GM12864 (cell line): ENCODE measurements at regions not wholly inside any gene's neighbourhood (a gene's known extent, or its start where the extent isn't known, plus 50 kb on each side); places are given as distances from the start of the nearest gene placed in this dataset.

Source experiments
- DNase-seq: peaks from one replicate; pipeline ENCODE4 v3.0.0-alpha.2; 2011; ENCODE audit warnings: low read depth
- H3K4me3 ChIP-seq: 2 replicates; pipeline ENCODE4 v1.5.1; 2011; ENCODE audit warnings: mild to moderate bottlenecking, low read depth, low read length, control low read depth
- TF ChIP-seq, protein P1 (sequence below): IDR thresholded peaks from 2 replicates; pipeline ENCODE4 v1.5.1; 2011; ENCODE audit warnings: low read depth, mild to moderate bottlenecking, moderate library complexity, low read length, control low read depth, inconsistent platforms; ENCODE audit errors: missing control alignments

DNA sequence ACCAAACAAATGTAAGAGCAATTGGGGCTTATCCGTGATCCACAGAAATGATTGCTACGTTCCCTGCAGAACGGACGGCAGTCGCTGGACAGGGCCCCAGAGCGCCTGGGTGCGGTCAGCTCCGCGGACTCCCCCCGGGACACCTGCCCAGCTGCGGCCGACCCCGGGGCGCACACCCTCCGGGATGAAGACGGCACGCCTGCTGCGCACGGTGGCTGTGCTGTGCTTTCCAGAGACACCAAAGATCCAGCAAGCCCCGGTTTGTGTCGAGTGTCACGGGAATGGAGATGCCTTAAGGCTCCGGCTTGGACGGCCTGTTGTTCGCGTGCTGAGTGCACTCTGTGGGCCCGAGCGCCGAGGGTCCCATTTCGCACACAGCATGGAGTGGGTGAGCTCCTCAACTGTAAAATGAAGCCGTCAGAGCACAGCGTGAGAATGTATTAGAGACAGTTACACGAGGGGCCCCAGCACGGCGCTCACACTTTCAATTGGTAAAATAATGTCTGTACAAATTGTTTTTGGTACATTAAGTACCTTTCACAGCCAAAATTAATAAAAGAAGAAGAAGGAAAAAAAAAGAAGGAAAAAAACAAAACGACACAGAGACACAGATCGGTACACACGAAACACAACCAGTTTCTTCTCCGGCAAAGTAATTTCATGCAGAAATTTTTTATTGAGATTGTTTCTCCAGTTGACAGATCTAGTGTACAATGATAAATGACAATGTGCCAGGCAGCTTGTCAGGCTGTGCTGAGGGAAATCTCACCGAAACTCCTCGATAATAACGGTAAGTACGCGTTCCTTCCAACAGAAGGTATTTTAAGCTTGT is 615.8 kb upstream of the SALL3 start:
- DNase-seq, result no peak
- no peak overlapping the region for H3K4me3 ChIP-seq
- TF ChIP-seq, protein P1, sequence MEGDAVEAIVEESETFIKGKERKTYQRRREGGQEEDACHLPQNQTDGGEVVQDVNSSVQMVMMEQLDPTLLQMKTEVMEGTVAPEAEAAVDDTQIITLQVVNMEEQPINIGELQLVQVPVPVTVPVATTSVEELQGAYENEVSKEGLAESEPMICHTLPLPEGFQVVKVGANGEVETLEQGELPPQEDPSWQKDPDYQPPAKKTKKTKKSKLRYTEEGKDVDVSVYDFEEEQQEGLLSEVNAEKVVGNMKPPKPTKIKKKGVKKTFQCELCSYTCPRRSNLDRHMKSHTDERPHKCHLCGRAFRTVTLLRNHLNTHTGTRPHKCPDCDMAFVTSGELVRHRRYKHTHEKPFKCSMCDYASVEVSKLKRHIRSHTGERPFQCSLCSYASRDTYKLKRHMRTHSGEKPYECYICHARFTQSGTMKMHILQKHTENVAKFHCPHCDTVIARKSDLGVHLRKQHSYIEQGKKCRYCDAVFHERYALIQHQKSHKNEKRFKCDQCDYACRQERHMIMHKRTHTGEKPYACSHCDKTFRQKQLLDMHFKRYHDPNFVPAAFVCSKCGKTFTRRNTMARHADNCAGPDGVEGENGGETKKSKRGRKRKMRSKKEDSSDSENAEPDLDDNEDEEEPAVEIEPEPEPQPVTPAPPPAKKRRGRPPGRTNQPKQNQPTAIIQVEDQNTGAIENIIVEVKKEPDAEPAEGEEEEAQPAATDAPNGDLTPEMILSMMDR, result no peak

DNA sequence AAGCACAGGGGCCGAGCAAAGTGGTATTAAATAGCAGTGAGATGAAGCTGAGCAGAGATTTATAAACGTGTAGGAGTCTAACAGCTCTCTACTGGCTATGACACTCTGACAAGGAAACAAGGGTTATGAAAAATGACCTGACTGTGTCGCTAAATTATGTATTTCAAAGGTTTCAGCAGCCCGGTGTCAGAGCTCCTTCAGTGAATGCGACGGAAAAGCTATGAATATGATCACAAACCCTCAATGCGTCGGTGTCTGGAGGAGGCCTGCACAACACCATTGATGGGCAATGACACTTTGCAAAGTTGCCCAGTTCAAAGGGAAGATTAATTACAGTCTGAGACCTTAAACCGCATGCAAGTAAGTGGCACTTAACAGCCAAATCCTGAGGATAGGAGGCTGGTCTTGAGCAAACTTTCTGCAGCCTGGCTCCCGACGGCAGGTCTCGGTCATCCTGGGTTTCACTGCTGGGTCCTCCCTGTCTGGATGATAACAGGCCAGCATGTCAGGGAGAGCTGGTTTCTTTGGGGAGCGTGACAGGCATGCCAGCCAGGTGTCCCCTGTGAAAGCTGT is 615.1 kb upstream of the SALL3 start:
- DNase-seq, result no peak
- TF ChIP-seq, protein P1, result no peak
- H3K4me3 ChIP-seq, result no peak overlapping the region

DNA sequence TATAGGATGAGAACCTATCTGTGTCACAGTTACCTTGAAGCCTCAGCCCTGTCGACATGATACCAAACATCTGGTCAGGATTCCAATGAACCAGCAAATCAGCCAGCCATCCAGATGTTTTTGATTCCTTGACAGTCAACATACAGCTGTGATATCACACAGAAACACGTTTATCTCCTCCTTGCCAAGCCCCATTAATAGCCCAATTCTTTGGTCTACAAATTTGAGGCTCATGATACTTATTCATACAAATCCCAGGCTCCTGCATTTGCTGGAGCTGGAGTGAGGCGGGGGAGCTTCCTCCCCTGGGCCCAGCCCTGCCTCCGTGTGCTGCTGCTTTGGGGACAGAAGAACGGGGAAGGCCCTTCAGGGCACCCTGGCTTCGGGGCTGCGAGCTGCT is 611.6 kb upstream of the SALL3 start:
- no peak for DNase-seq
- TF ChIP-seq, protein P1, result no peak
- H3K4me3 ChIP-seq, result no peak overlapping the region

DNA sequence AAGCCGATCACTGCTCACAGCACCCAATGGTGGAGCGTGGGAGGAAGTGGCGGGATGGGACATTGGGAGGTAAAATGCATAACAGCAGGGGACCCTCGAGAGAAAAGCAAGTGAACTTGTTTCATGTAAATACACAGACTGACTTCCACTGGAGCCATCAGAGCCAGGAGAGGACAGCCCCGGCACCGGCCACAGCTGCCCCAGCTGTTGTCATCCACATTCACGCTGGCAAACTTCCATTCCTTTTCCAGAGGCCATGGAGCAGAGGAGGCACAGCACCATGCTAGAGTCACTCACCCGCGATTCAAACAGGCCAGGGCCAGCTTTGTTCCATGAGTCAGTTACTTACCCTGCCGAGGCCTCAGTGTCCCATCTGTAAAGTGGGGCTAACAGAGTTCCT is 610.9 kb upstream of the SALL3 start:
- H3K4me3 ChIP-seq, result no peak overlapping the region
- DNase-seq, result no peak
- TF ChIP-seq, protein P1, result no peak

DNA sequence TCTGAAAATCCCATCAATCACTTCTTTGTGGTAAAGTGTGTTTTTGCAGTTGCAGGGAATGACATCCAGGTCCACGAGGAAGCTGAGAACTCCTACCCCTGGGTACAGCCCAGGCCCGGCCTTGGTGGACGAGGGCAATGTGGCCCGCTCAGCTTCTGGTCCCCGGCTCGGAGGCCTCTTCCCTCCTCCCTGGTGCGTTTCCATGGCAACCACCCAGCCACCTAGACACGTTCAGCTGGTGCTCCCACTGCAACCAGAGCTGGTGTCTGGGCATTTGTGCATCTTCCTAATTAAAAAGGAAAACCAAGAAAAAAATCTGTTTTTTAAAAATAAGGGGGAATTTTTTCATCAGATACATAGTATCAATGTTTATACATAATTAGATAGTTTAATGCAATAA is 603.6 kb upstream of the SALL3 start:
- no peak overlapping the region for H3K4me3 ChIP-seq
- no peak for DNase-seq
- TF ChIP-seq, protein P1, result no peak

DNA sequence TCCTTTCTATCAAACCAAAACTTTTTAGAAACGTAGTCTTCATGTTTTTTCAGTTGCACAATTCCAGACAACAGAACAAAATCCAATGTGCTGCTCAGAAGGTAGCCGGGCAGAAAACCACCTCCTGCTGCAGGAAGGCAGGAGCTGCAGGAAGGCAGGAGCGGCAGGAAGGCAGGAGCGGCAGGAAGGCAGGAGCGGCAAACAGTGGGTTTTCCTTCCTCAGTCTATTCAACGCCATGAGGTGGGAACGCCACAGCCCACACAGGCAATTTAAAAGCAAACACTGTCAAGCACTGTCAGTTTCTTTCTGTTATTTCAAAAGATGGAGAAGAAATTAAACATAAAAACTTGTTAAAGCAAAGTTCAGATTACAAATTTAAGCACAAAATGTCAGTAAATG is 601.2 kb upstream of the SALL3 start:
- H3K4me3 ChIP-seq, result no peak overlapping the region
- no peak for DNase-seq
- TF ChIP-seq, protein P1, result no peak

DNA sequence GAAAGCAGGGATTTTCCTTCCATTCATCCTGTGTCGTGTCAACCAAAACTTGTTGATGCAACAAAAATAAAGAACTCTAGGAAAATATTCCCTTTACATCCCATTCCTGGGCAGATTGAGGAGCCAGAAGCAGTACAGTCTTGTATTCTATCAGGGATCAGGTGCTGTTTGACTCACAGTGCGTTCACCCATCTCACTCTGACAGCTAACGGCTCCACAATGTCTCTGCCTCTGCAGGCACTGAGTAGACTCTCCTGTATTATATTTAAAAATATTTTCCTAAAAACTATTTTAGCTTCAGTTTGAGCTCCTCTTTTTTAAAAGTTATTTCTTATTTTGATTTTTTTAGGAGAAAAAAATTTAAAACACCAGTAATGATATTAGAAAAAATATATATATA is 600.6 kb upstream of the SALL3 start:
- TF ChIP-seq, protein P1, result no peak
- H3K4me3 ChIP-seq, result no peak overlapping the region
- no peak for DNase-seq
